ENCODE measurements at regions not wholly inside any gene's neighbourhood (a gene's known extent, or its start where the extent isn't known, plus 50 kb on each side); places are given as distances from the start of the nearest gene placed in this dataset.

DNA sequence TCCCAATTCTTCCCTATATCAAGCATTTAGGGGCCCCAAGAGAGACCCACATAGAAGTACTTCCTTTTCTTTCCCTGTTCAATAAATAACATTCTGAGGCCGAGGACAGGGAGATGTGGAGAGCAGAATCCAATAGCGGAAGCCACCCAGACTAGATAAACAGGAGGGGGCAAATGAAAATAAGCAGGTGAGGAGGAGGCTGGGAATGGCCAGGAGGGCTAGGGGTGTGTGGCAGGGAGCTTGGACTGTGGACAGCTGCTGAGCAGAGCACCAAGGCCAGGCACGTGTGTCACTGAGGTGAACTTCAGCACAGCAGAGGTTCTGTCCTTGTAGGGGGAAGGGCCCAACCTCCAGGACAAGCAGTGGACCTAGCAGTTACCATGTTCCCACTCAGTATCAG is 339.2 kb downstream of the FOXA2 start (continued):
- no peak for TF ChIP-seq CBFB (CRISPR knock-in tag; IDR thresholded peaks at IDR 0.05; ENCODE audit: low read depth)
- TF ChIP-seq, protein P1, sequence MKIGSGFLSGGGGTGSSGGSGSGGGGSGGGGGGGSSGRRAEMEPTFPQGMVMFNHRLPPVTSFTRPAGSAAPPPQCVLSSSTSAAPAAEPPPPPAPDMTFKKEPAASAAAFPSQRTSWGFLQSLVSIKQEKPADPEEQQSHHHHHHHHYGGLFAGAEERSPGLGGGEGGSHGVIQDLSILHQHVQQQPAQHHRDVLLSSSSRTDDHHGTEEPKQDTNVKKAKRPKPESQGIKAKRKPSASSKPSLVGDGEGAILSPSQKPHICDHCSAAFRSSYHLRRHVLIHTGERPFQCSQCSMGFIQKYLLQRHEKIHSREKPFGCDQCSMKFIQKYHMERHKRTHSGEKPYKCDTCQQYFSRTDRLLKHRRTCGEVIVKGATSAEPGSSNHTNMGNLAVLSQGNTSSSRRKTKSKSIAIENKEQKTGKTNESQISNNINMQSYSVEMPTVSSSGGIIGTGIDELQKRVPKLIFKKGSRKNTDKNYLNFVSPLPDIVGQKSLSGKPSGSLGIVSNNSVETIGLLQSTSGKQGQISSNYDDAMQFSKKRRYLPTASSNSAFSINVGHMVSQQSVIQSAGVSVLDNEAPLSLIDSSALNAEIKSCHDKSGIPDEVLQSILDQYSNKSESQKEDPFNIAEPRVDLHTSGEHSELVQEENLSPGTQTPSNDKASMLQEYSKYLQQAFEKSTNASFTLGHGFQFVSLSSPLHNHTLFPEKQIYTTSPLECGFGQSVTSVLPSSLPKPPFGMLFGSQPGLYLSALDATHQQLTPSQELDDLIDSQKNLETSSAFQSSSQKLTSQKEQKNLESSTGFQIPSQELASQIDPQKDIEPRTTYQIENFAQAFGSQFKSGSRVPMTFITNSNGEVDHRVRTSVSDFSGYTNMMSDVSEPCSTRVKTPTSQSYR (CRISPR knock-in tag; IDR thresholded peaks at IDR 0.05): no peak
- TF ChIP-seq, protein P2, sequence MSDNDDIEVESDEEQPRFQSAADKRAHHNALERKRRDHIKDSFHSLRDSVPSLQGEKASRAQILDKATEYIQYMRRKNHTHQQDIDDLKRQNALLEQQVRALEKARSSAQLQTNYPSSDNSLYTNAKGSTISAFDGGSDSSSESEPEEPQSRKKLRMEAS (CRISPR knock-in tag; IDR thresholded peaks at IDR 0.05): no peak
- TF ChIP-seq, protein P3, sequence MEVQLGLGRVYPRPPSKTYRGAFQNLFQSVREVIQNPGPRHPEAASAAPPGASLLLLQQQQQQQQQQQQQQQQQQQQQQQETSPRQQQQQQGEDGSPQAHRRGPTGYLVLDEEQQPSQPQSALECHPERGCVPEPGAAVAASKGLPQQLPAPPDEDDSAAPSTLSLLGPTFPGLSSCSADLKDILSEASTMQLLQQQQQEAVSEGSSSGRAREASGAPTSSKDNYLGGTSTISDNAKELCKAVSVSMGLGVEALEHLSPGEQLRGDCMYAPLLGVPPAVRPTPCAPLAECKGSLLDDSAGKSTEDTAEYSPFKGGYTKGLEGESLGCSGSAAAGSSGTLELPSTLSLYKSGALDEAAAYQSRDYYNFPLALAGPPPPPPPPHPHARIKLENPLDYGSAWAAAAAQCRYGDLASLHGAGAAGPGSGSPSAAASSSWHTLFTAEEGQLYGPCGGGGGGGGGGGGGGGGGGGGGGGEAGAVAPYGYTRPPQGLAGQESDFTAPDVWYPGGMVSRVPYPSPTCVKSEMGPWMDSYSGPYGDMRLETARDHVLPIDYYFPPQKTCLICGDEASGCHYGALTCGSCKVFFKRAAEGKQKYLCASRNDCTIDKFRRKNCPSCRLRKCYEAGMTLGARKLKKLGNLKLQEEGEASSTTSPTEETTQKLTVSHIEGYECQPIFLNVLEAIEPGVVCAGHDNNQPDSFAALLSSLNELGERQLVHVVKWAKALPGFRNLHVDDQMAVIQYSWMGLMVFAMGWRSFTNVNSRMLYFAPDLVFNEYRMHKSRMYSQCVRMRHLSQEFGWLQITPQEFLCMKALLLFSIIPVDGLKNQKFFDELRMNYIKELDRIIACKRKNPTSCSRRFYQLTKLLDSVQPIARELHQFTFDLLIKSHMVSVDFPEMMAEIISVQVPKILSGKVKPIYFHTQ (CRISPR knock-in tag; IDR thresholded peaks at IDR 0.05): no peak
- TF ChIP-seq, protein P4, sequence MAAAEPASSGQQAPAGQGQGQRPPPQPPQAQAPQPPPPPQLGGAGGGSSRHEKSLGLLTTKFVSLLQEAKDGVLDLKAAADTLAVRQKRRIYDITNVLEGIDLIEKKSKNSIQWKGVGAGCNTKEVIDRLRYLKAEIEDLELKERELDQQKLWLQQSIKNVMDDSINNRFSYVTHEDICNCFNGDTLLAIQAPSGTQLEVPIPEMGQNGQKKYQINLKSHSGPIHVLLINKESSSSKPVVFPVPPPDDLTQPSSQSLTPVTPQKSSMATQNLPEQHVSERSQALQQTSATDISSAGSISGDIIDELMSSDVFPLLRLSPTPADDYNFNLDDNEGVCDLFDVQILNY (CRISPR knock-in tag; IDR thresholded peaks at IDR 0.05): no peak
- TF ChIP-seq, protein P5, sequence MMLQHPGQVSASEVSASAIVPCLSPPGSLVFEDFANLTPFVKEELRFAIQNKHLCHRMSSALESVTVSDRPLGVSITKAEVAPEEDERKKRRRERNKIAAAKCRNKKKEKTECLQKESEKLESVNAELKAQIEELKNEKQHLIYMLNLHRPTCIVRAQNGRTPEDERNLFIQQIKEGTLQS (CRISPR knock-in tag; conservative IDR thresholded peaks at IDR 0.05): no peak

DNA sequence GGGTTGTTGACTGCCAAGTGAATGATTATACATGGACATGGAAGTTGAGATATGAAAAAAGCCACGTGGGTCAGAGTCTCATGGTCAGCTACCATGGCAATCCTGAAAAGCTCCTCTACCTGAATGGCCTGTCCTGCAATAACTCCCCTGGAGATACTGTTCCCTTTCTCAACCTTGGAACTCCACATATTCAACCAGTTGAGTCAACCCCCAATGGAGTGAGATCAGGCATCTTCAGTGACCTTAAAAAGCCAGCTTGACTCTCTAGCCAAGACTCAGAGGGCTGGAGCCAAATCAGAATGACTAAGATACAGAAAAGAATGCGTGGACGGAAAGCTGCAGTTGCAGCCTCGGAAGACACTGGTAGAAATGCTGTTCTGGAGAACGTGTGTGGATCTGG is 341.3 kb downstream of the FOXA2 start:
- no peaks in the 10 kb centered on the region for H3K9me3 Mint-ChIP-seq
- peaks cover 5% of the 10 kb centered on the region; the same call in 1 of the 2 replicates for H3K4me1 Mint-ChIP-seq
- POLR2A ChIA-PET: no interaction called here

More for the DNA sequence above, 341.3 kb downstream of the FOXA2 start:
- CTCF ChIA-PET: no interaction called here
- ATAC-seq (no peak), DNase-seq (ENCODE audit: low spot score) (no peak)
- no peak overlapping the region for H3K4me3 Mint-ChIP-seq
- H3K36me3 Mint-ChIP-seq: no peaks in the 10 kb centered on the region
- H3K27me3 Mint-ChIP-seq (ENCODE audit: low read depth): no peaks in the 10 kb centered on the region; the same call in 1 of the 2 replicates
- H3K27ac Mint-ChIP-seq: no peak overlapping the region
- TF ChIP-seq, protein P6, sequence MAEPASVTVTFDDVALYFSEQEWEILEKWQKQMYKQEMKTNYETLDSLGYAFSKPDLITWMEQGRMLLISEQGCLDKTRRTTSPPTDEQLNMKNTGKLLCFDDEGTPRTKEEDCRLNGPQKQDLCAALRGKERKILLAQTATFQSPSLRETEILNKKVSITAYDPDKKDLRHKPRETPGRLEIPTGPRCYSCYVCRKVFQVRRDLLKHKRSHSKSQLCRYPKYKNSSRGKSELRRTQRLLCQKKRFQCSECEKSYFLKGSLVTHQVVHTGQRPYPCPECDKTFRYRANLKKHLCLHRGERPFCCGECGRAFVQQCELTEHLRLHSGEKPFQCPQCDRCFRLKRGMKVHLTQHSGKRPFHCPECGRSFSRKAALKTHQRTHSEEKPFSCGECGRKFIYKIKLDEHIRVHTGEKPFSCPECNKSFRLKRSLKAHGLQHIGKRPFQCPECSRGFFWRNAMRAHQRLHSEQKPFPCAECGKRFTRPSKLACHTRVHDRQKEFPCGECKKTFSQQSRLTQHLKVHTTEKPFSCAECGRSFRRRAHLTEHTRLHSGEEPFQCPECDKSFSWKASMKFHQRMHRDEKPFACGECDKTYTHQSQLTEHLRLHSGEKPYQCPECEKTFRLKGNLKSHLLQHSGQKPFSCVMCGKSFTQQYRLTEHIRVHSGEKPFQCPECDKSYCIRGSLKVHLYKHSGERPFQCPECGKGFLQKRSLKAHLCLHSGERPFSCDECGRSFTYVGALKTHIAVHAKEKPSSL (CRISPR knock-in tag; conservative IDR thresholded peaks at IDR 0.05): no peak
- TF ChIP-seq, protein P7, sequence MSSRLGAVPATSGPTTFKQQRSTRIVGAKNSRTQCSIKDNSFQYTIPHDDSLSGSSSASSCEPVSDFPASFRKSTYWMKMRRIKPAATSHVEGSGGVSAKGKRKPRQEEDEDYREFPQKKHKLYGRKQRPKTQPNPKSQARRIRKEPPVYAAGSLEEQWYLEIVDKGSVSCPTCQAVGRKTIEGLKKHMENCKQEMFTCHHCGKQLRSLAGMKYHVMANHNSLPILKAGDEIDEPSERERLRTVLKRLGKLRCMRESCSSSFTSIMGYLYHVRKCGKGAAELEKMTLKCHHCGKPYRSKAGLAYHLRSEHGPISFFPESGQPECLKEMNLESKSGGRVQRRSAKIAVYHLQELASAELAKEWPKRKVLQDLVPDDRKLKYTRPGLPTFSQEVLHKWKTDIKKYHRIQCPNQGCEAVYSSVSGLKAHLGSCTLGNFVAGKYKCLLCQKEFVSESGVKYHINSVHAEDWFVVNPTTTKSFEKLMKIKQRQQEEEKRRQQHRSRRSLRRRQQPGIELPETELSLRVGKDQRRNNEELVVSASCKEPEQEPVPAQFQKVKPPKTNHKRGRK (CRISPR knock-in tag; IDR thresholded peaks at IDR 0.05; ENCODE audit: borderline replicate concordance): no peak
- TF ChIP-seq ZNF232 (CRISPR knock-in tag; IDR thresholded peaks at IDR 0.05): no peak
- TF ChIP-seq, protein P8, sequence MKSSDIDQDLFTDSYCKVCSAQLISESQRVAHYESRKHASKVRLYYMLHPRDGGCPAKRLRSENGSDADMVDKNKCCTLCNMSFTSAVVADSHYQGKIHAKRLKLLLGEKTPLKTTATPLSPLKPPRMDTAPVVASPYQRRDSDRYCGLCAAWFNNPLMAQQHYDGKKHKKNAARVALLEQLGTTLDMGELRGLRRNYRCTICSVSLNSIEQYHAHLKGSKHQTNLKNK (CRISPR knock-in tag; IDR thresholded peaks at IDR 0.05): no peak
